ENCODE measurements at regions not wholly inside any gene's neighbourhood (a gene's known extent, or its start where the extent isn't known, plus 50 kb on each side); places are given as distances from the start of the nearest gene placed in this dataset.

GRCh38 chr1:117735045-117735992, 129.5 kb downstream of the TENT5C start (continued):
- TF ChIP-seq, protein P1, sequence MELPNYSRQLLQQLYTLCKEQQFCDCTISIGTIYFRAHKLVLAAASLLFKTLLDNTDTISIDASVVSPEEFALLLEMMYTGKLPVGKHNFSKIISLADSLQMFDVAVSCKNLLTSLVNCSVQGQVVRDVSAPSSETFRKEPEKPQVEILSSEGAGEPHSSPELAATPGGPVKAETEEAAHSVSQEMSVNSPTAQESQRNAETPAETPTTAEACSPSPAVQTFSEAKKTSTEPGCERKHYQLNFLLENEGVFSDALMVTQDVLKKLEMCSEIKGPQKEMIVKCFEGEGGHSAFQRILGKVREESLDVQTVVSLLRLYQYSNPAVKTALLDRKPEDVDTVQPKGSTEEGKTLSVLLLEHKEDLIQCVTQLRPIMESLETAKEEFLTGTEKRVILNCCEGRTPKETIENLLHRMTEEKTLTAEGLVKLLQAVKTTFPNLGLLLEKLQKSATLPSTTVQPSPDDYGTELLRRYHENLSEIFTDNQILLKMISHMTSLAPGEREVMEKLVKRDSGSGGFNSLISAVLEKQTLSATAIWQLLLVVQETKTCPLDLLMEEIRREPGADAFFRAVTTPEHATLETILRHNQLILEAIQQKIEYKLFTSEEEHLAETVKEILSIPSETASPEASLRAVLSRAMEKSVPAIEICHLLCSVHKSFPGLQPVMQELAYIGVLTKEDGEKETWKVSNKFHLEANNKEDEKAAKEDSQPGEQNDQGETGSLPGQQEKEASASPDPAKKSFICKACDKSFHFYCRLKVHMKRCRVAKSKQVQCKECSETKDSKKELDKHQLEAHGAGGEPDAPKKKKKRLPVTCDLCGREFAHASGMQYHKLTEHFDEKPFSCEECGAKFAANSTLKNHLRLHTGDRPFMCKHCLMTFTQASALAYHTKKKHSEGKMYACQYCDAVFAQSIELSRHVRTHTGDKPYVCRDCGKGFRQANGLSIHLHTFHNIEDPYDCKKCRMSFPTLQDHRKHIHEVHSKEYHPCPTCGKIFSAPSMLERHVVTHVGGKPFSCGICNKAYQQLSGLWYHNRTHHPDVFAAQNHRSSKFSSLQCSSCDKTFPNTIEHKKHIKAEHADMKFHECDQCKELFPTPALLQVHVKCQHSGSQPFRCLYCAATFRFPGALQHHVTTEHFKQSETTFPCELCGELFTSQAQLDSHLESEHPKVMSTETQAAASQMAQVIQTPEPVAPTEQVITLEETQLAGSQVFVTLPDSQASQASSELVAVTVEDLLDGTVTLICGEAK (IDR thresholded peaks at IDR 0.05) = peak; percentile 60
- TF ChIP-seq, protein P1 (CRISPR knock-in tag; IDR thresholded peaks at IDR 0.05) = no peak
- TF ChIP-seq CC2D1A (IDR thresholded peaks at IDR 0.05) (no peak), ZBTB11 (CRISPR knock-in tag; IDR thresholded peaks at IDR 0.05) (0 out of 6 replicates have a peak, but pooled peaks of 1 of the 3 experiments have one; percentile 39), FIP1L1 (IDR thresholded peaks at IDR 0.05; ENCODE audit: low read depth, low read length, poor library complexity, severe bottlenecking) (no peak), ZNF644 (tag; IDR thresholded peaks at IDR 0.05; ENCODE audit: low read depth) (peak; percentile 72; the same call in 1 of the 2 replicates), ZNF717 (CRISPR knock-in tag; IDR thresholded peaks at IDR 0.05) (no peak), ZNF592 (IDR thresholded peaks at IDR 0.05) (peak; percentile 23; the same call in 1 of the 2 replicates)
